ENCODE measurements at regions not wholly inside any gene's neighbourhood (a gene's known extent, or its start where the extent isn't known, plus 50 kb on each side); places are given as distances from the start of the nearest gene placed in this dataset.

GRCh38 chr5:67511911-67512310 is 315.3 kb upstream of the CD180 start:
- no peak overlapping the region for H3K27ac ChIP-seq (ENCODE audit: poor library complexity, severe bottlenecking)
- TF ChIP-seq CTCF (IDR thresholded peaks at IDR 0.05; ENCODE audit: poor library complexity, severe bottlenecking), result no peak
- H3K36me3 ChIP-seq (ENCODE audit: low read depth), result no peaks in the 10 kb centered on the region
- no peaks in the 10 kb centered on the region for H3K9me3 ChIP-seq (ENCODE audit: severe bottlenecking)
- H3K4me1 ChIP-seq (ENCODE audit: insufficient read depth, poor library complexity, severe bottlenecking), result peaks cover 3% of the 10 kb centered on the region
- ATAC-seq (ENCODE audit: low read depth), result no peak
- no peak for DNase-seq (ENCODE audit: low spot score)
- H3K4me3 ChIP-seq (ENCODE audit: severe bottlenecking), result no peak overlapping the region
- H3K27me3 ChIP-seq (ENCODE audit: insufficient read depth, poor library complexity, severe bottlenecking), result no peaks in the 10 kb centered on the region

- no peaks in the 10 kb centered on the region for H3K4me1 ChIP-seq (ENCODE audit: insufficient read depth, poor library complexity, severe bottlenecking)
- DNase-seq (ENCODE audit: low spot score) (no peak), ATAC-seq (ENCODE audit: low read depth) (0 out of 3 replicates have a peak, but pooled peaks have one; percentile 25)
- H3K27me3 ChIP-seq (ENCODE audit: insufficient read depth, poor library complexity, severe bottlenecking), result no peaks in the 10 kb centered on the region
- no peaks in the 10 kb centered on the region for H3K9me3 ChIP-seq (ENCODE audit: severe bottlenecking)
- no peak overlapping the region for H3K27ac ChIP-seq (ENCODE audit: poor library complexity, severe bottlenecking)
- no peaks in the 10 kb centered on the region for H3K36me3 ChIP-seq (ENCODE audit: low read depth)
- no peak overlapping the region for H3K4me3 ChIP-seq (ENCODE audit: severe bottlenecking)
- no peak for TF ChIP-seq CTCF (IDR thresholded peaks at IDR 0.05; ENCODE audit: poor library complexity, severe bottlenecking)
Measured at GRCh38 chr5:67510204-67510603, 313.6 kb upstream of the CD180 start.

GRCh38 chr5:67509402-67510186 is 313.0 kb upstream of the CD180 start:
- Histone ChIP-seq H3K9me3 (ENCODE audit: severe bottlenecking) (no peaks in the 10 kb centered on the region), H3K27me3 (ENCODE audit: insufficient read depth, poor library complexity, severe bottlenecking) (no peaks in the 10 kb centered on the region), H3K27ac (ENCODE audit: poor library complexity, severe bottlenecking) (no peak overlapping the region), H3K4me3 (ENCODE audit: severe bottlenecking) (no peak overlapping the region), H3K4me1 (ENCODE audit: insufficient read depth, poor library complexity, severe bottlenecking) (no peaks in the 10 kb centered on the region), H3K36me3 (ENCODE audit: low read depth) (no peaks in the 10 kb centered on the region)
- TF ChIP-seq CTCF (IDR thresholded peaks at IDR 0.05; ENCODE audit: poor library complexity, severe bottlenecking), result no peak
- DNase-seq (ENCODE audit: low spot score), result no peak
- no peak for ATAC-seq (ENCODE audit: low read depth)

GRCh38 chr5:67506241-67506640 is 309.6 kb upstream of the CD180 start:
- no peak overlapping the region for H3K4me3 ChIP-seq (ENCODE audit: severe bottlenecking)
- no peak overlapping the region for H3K27ac ChIP-seq (ENCODE audit: poor library complexity, severe bottlenecking)
- H3K36me3 ChIP-seq (ENCODE audit: low read depth), result no peaks in the 10 kb centered on the region
- no peak for DNase-seq (ENCODE audit: low spot score)
- no peaks in the 10 kb centered on the region for H3K4me1 ChIP-seq (ENCODE audit: insufficient read depth, poor library complexity, severe bottlenecking)
- H3K9me3 ChIP-seq (ENCODE audit: severe bottlenecking), result no peaks in the 10 kb centered on the region
- no peak for TF ChIP-seq CTCF (IDR thresholded peaks at IDR 0.05; ENCODE audit: poor library complexity, severe bottlenecking)
- no peak for ATAC-seq (ENCODE audit: low read depth)
- H3K27me3 ChIP-seq (ENCODE audit: insufficient read depth, poor library complexity, severe bottlenecking), result no peaks in the 10 kb centered on the region

- H3K4me3 ChIP-seq (ENCODE audit: severe bottlenecking), result no peak overlapping the region
- TF ChIP-seq CTCF (IDR thresholded peaks at IDR 0.05; ENCODE audit: poor library complexity, severe bottlenecking), result no peak
- no peak for ATAC-seq (ENCODE audit: low read depth)
Measured at GRCh38 chr5:67502951-67503350, 306.4 kb upstream of the CD180 start.

More at GRCh38 chr5:67502951-67503350, 306.4 kb upstream of the CD180 start:
- Histone ChIP-seq H3K36me3 (ENCODE audit: low read depth) (no peaks in the 10 kb centered on the region), H3K27me3 (ENCODE audit: insufficient read depth, poor library complexity, severe bottlenecking) (no peaks in the 10 kb centered on the region), H3K4me1 (ENCODE audit: insufficient read depth, poor library complexity, severe bottlenecking) (no peaks in the 10 kb centered on the region), H3K27ac (ENCODE audit: poor library complexity, severe bottlenecking) (no peak overlapping the region), H3K9me3 (ENCODE audit: severe bottlenecking) (no peaks in the 10 kb centered on the region)
- no peak for DNase-seq (ENCODE audit: low spot score)

All from RWPE2 (cell line).